K562 (cell line): ENCODE measurements at regions not wholly inside any gene's neighbourhood (a gene's known extent, or its start where the extent isn't known, plus 50 kb on each side); places are given as distances from the start of the nearest gene placed in this dataset.

Source experiments
- ATAC-seq: fragments of 200-7000 bp; cut with Tn5 transposase; 3 replicates; pipeline ENCODE4 v1.9.1; 2020; ENCODE audit warnings: moderate library complexity
- BruUV-seq: library from RNA; stranded (reverse); fragments of 400-500 nt; replicated peaks from 2 replicates; lab custom pipeline; 2021; lab: Mats Ljungman, UMichigan
- CTCF ChIA-PET: fragments of 300-600 bp; formaldehyde crosslinking; extraction: SDS; loops from one replicate; lab custom pipeline; 2021; ENCODE audit warnings: low intra/inter-chr PET ratio; lab: Yijun Ruan, JAX
- POLR2A ChIA-PET: fragments of 300-600, 350-650 bp; sonication (Branson Sonifier 250); formaldehyde crosslinking; extraction: SDS; loops from one replicate; lab custom pipeline; 2021; ENCODE audit warnings: antibody characterized with exemption, inconsistent platforms; lab: Yijun Ruan, JAX
- DNase-seq, 4 experiments: peaks; one replicate each; pipeline versions ENCODE4 v3.0.0 to v3.0.0-alpha.2; 2011 to 2018; ENCODE audit warnings: low spot score in 3 of 4, mixed read lengths in 3 of 4; ENCODE audit errors: extremely low read depth in 1 of 4
- FAIRE-seq: peaks from 2 replicates; lab custom pipeline; 2011; peaks lifted over from hg19 to GRCh38; lab: Jason Lieb, UNC
- H2AFZ ChIP-seq: 2 replicates; pipeline ENCODE4 v1.6.0; 2011; ENCODE audit warnings: low read depth, low read length, control low read depth, inconsistent platforms
- H3K27ac ChIP-seq: fragments of 200-600 bp; 3 replicates; pipeline ENCODE4 v1.8.0; 2011; ENCODE audit warnings: low read depth, mild to moderate bottlenecking, control low read depth, inconsistent platforms, low read length, moderate library complexity, mixed read lengths; ENCODE audit errors: extremely low read depth
- H3K27me3 ChIP-seq, 2 experiments: fragments of 300-600 bp in 1 of 2; 2 replicates in 1 of 2; 3 replicates in 1 of 2; pipeline versions ENCODE4 v1.6.0 to v1.8.0; 2011; ENCODE audit warnings: inconsistent platforms in 2 of 2, low read length in 2 of 2, mild to moderate bottlenecking in 1 of 2, mixed read lengths in 1 of 2, moderate library complexity in 1 of 2; ENCODE audit not compliant: control insufficient read depth in 2 of 2, insufficient read depth in 2 of 2
- H3K36me3 ChIP-seq: fragments of 300-600 bp; 3 replicates; pipeline ENCODE4 v1.8.0; 2011; ENCODE audit warnings: mild to moderate bottlenecking, low read length, inconsistent platforms; ENCODE audit not compliant: control insufficient read depth, insufficient read depth
- H3K4me1 ChIP-seq, 2 experiments: fragments of 200-600 bp in 1 of 2; replicated peaks in 1 of 2; 2 replicates in 1 of 2; 3 replicates in 1 of 2; pipeline versions ENCODE4 v1.5.1 to v1.8.0; 2011; ENCODE audit warnings: inconsistent platforms in 2 of 2, low read length in 2 of 2, mild to moderate bottlenecking in 1 of 2, mixed read lengths in 1 of 2, moderate library complexity in 1 of 2; ENCODE audit not compliant: control insufficient read depth in 2 of 2, insufficient read depth in 2 of 2
- H3K4me2 ChIP-seq: 2 replicates; pipeline ENCODE4 v1.6.1; 2011; ENCODE audit warnings: low read length, control low read depth, inconsistent platforms, mixed read lengths; ENCODE audit not compliant: insufficient read depth
- H3K4me3 ChIP-seq: fragments of 200-600 bp; sonication (generic), shearing (Covaris generic); 2 replicates; pipeline ENCODE4 v1.5.1; 2016; ENCODE audit warnings: control low read depth, inconsistent platforms
- H3K79me2 ChIP-seq: fragments of 200-600 bp; 3 replicates; pipeline ENCODE4 v1.8.0; 2011; ENCODE audit warnings: low read length, inconsistent platforms; ENCODE audit not compliant: control insufficient read depth, insufficient read depth
- H3K9ac ChIP-seq, 2 experiments: 2 replicates each; pipeline versions ENCODE4 v1.6.0 to v1.6.1; 2011; ENCODE audit warnings: low read depth in 2 of 2, low read length in 2 of 2, control low read depth in 1 of 2, inconsistent platforms in 1 of 2, mild to moderate bottlenecking in 1 of 2, mixed read lengths in 1 of 2; ENCODE audit not compliant: insufficient read depth in 1 of 2
- H3K9me1 ChIP-seq: one replicate; pipeline ENCODE4 v1.6.0; 2011; ENCODE audit warnings: inconsistent platforms, mild to moderate bottlenecking, low read length, moderate library complexity; ENCODE audit not compliant: control insufficient read depth, insufficient read depth
- H3K9me3 ChIP-seq: replicated peaks from 2 replicates; pipeline ENCODE4 v1.5.1; 2011; ENCODE audit warnings: low read depth, low read length, inconsistent platforms; ENCODE audit not compliant: control insufficient read depth, insufficient read depth
- H4K20me1 ChIP-seq: replicated peaks from 2 replicates; pipeline ENCODE4 v1.6.1; 2011; ENCODE audit warnings: low read length, inconsistent platforms, mixed read lengths; ENCODE audit not compliant: control insufficient read depth, insufficient read depth
- BCL6 ChIP-seq: fragments of 250-450 bp; sonication (Bioruptor Pico); IDR thresholded peaks from 2 replicates; pipeline ENCODE4 v1.4.0; 2020
- EHMT2 ChIP-seq: fragments of 450-650 bp; IDR thresholded peaks from 2 replicates; pipeline ENCODE4 v1.6.1; 2018; ENCODE audit warnings: antibody characterized with exemption
- FOXA3 ChIP-seq, 2 experiments: fragments of 450-650 bp in 1 of 2; sonication (generic) in 1 of 2; formaldehyde crosslinking; IDR thresholded peaks in 1 of 2; conservative IDR thresholded peaks in 1 of 2; 2 replicates each; pipeline versions ENCODE4 v1.4.0 to v1.8.0; 2020 to 2022; ENCODE audit warnings: mild to moderate bottlenecking in 2 of 2, missing genetic modification reagents in 1 of 2
- MTF1 ChIP-seq: fragments of 250-450 bp; sonication (Bioruptor Pico); IDR thresholded peaks from 2 replicates; pipeline ENCODE4 v1.9.0; 2021; ENCODE audit warnings: moderate library complexity, mild to moderate bottlenecking, inconsistent platforms, borderline replicate concordance
- NCOA2 ChIP-seq, 2 experiments: fragments of 450-650 bp; IDR thresholded peaks; 2 replicates each; pipeline ENCODE4 v1.6.1; 2018; ENCODE audit warnings: mild to moderate bottlenecking in 2 of 2, moderate library complexity in 1 of 2; ENCODE audit not compliant: partially characterized antibody in 2 of 2
- NFRKB ChIP-seq: fragments of 450-650 bp; IDR thresholded peaks from 2 replicates; pipeline ENCODE4 v1.6.1; 2016; ENCODE audit warnings: low read depth
- NFXL1 ChIP-seq: fragments of 450-650 bp; formaldehyde crosslinking; IDR thresholded peaks from 2 replicates; pipeline ENCODE4 v1.4.0; 2021; ENCODE audit warnings: mild to moderate bottlenecking
- SMARCA5 ChIP-seq: fragments of 450-650 bp; IDR thresholded peaks from 2 replicates; pipeline ENCODE4 v1.6.1; 2016
- TRIM28 ChIP-seq: fragments of 450-650 bp; IDR thresholded peaks from 2 replicates; pipeline ENCODE4 v1.6.1; 2017
- TSHZ1 ChIP-seq: fragments of 250-450 bp; sonication (Bioruptor Pico); IDR thresholded peaks from 2 replicates; pipeline ENCODE4 v1.4.0; 2020; ENCODE audit warnings: mild to moderate bottlenecking, moderate library complexity
- ZNF184 ChIP-seq: sonication (generic); formaldehyde crosslinking; IDR thresholded peaks from 2 replicates; pipeline ENCODE4 v1.5.0; 2020; ENCODE audit warnings: missing genetic modification reagents
- ZNF592 ChIP-seq: fragments of 450-650 bp; IDR thresholded peaks from 2 replicates; pipeline ENCODE4 v1.6.1; 2017; ENCODE audit warnings: antibody characterized with exemption, mild to moderate bottlenecking
- WGBS: fragments of 100-300 bp; shearing (Covaris generic); methylation state at CpG from one replicate; pipeline ENCODE4 v1.1.6; 2016; ENCODE audit warnings: low coverage, mixed read lengths; ENCODE audit not compliant: insufficient coverage; ENCODE audit errors: missing lambda C conversion rate; 5-methylcytosine and 5-hydroxymethylcytosine counted together
- in situ Hi-C: fragments of 300-500 bp; cut with MboI; formaldehyde crosslinking; loops from 4 replicates; pipeline ENCODE4 v1.15.0; 2018; ENCODE audit warnings: inconsistent platforms, mixed read lengths
- intact Hi-C: fragments of 100-400 bp; cut with micrococcal nuclease; formaldehyde crosslinking; loops from 2 replicates; pipeline ENCODE4 v1.14.2; 2022
- TF ChIP-seq, protein P1 (sequence below): fragments of 250-450 bp; sonication (Bioruptor Pico); IDR thresholded peaks from 2 replicates; pipeline ENCODE4 v1.5.1; 2021; ENCODE audit warnings: mild to moderate bottlenecking

- Histone ChIP-seq H3K27me3 (no peaks in the 10 kb centered on the region), H2AFZ (peak overlapping the region; percentile 65), H3K4me1 (peaks cover 7 to 50% of the 10 kb centered on the region in 2 experiments; a peak in 4 of 5 replicates), H3K9ac (peak overlapping the region in 1 of 2 experiments; percentile 54; a peak in 3 of 4 replicates), H3K79me2 (no peaks in the 10 kb centered on the region), H3K4me3 (peak overlapping the region; percentile 4; the same call in 1 of the 2 replicates), H3K36me3 (peaks cover 3% of the 10 kb centered on the region; the same call in 1 of the 3 replicates), H3K4me2 (peak overlapping the region; percentile 73), H3K9me3 (peaks cover 8% of the 10 kb centered on the region), H3K27ac (peak overlapping the region; percentile 91), H3K9me1 (no peaks in the 10 kb centered on the region), H4K20me1 (no peaks in the 10 kb centered on the region)
- intact Hi-C loops: loop anchor here (2.0 to 5.0 kb wide), 2 partner anchors 68 to 147 kb away; no protein-coding TSS in a partner anchor
- DNase-seq (peak in 1 of 4 experiments; percentile 29), FAIRE-seq (no peak), ATAC-seq (peak; percentile 31)
- no TSS peak for BruUV-seq
- CTCF ChIA-PET: no interaction called here
- WGBS: 30% methylated on average over 4 of the region's 4 CpGs
- in situ Hi-C loops: no loop called here
- POLR2A ChIA-PET: interaction anchor here (1.1 to 1.4 kb wide), 2 partner anchors 9 to 10 kb away, joined by 3 read pairs; no protein-coding TSS in a partner anchor
- TF ChIP-seq ZNF184 (CRISPR knock-in tag): no peak
- no peak for TF ChIP-seq TRIM28
- 0 out of 2 replicates have a peak, but pooled peaks have one; percentile 18 for TF ChIP-seq TSHZ1 (CRISPR knock-in tag)
- TF ChIP-seq, protein P1, sequence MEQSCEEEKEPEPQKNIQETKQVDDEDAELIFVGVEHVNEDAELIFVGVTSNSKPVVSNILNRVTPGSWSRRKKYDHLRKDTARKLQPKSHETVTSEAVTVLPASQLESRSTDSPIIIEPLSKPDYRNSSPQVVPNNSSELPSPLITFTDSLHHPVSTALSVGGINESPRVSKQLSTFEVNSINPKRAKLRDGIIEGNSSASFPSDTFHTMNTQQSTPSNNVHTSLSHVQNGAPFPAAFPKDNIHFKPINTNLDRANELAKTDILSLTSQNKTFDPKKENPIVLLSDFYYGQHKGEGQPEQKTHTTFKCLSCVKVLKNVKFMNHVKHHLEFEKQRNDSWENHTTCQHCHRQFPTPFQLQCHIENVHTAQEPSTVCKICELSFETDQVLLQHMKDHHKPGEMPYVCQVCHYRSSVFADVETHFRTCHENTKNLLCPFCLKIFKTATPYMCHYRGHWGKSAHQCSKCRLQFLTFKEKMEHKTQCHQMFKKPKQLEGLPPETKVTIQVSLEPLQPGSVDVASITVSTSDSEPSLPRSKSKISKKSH (CRISPR knock-in tag): no peak
- TF ChIP-seq NFXL1 (CRISPR knock-in tag): no peak
- peak; percentile 81 for TF ChIP-seq NFRKB
- peak; percentile 70 for TF ChIP-seq ZNF592
- 0 out of 2 replicates have a peak, but pooled peaks have one; percentile 41 for TF ChIP-seq SMARCA5
- TF ChIP-seq BCL6: no peak
- TF ChIP-seq FOXA3 (CRISPR knock-in tag; conservative IDR thresholded peaks at IDR 0.05 in 1 of 2, IDR thresholded peaks at IDR 0.05 in 1 of 2): no peak
- no peak for TF ChIP-seq NCOA2 (IDR thresholded peaks at IDR 0.05; ENCODE audit: partially characterized antibody in 2 of 2)
- TF ChIP-seq EHMT2: 0 out of 2 replicates have a peak, but pooled peaks have one; percentile 8
- no peak for TF ChIP-seq MTF1 (CRISPR knock-in tag)
Observed at GRCh38 chr12:33588725-33589405, 149.2 kb upstream of the SYT10 start.
